ENCODE measurements at regions not wholly inside any gene's neighbourhood (a gene's known extent, or its start where the extent isn't known, plus 50 kb on each side); places are given as distances from the start of the nearest gene placed in this dataset.
"Not testable (repeated sequence)": the region's sequence is repeated elsewhere in the genome, so short reads cannot be mapped to it uniquely, and the experiment has no call there.

DNA sequence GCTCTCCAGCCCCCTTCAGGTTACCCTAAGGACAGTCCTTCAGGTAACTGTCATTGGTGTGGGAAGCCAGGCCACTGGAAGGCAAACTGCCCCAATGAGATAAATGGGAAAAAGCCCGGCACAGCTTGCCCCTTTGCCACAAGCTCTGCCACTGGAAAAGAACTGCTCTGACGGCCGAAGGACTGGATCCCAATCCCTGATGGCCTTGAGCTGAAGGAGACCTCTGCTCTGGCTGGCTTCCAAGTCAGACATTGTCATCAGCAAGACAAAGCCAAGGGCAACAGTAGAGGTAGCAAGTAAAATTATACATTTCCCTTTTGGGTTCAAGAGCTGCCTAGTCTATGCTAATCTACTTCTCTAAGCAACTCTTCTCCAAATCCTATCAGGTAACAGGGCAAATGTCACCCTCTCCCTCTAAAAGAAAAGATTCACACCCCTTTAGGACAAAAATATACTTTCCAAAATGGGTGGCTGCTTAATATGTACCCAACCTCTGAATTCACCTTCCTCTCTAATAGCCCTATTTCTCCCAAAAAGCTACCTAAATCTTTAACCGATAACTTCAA, 145.8 kb downstream of the ADSS2 start:
- TF ChIP-seq TAF1 (IDR thresholded peaks at IDR 0.05; ENCODE audit: borderline replicate concordance, low read depth, low read length): no peak
- DNase-seq (ENCODE audit: insufficient read length) (no peak), FAIRE-seq (no peak)

DNA sequence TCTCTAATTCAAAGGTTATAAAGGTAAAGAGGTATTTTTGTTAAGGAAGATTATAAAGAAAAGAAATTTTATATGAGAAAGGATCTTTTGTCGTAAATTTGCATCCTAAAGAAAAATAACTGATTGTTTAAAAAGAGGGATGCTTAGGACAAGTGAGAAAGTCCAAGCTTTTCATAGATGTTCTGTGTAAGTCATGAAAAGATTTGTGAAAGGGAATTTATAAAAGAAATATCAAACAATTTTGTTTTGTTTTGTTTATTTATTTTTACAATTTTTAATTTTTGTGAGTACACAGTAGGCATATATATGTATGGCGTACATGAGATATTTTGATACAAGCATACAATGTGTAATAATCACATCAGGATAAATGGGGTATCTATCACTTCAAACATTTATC, 145.2 kb downstream of the ADSS2 start:
- FAIRE-seq (no peak), DNase-seq (ENCODE audit: insufficient read length) (no peak)
- no peak for TF ChIP-seq POLR2AphosphoS5 (IDR thresholded peaks at IDR 0.05; ENCODE audit: low read depth, low read length)
- no peak for TF ChIP-seq POLR2A (IDR thresholded peaks at IDR 0.05; ENCODE audit: low read depth, low read length)
- no peak for TF ChIP-seq TAF1 (IDR thresholded peaks at IDR 0.05; ENCODE audit: borderline replicate concordance, low read depth, low read length)

DNA sequence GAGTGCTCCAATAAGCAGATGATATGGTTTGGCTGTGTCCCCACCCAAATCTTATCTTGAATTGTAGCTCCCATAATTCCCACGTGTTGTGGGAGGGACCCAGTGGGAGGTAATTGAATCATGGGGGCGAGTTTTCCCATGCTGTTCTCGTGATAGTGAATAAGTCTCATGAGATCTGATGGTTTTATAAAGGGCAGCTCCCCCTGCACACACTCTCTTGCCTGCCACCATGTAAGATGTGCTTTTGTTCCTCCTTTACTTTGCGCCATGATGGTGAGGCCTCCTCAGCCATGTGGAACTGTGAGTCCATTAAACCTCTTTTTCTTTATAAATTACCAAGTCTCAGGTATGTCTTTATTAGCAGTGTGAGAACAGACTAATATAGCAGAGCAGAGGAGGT, 142.5 kb downstream of the ADSS2 start:
- FAIRE-seq; DNase-seq (ENCODE audit: insufficient read length): not testable (repeated sequence)

DNA sequence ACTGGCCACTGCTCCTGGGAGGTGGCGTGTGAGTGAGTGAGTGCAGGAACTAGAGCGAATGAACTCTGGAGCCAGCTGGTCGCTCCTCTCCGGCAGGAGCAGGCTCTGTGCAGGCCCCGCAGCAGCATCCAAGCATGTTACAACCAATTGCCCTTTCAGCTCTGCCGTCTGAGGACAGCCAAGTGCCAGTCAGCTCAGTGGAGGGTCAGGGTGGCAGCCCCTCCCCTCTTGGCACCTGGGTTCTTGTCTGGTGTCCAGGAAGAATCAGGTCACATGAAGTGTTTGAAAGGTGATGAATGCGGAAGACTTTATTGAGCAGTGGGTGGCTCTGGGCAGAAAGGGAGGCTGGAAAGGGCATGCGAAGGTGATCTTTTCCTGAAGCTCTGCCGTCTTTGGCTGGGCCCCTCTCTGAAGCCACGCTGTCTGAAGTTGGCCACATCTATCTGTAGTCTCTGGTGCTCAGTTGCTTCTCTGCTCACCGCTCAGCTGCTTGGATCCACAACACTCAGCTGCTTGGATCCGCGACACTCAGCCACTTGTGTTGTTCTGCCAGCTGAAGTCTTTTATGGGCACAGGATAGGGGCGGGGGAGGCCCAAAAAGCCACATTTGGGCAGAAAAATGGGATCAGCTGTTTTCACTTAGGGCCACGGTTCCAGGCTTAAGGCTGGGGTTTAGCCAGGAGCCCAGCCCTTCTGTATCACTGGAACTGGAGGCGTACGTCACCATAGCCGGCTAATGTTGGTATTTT, 139.8 kb downstream of the ADSS2 start:
- DNase-seq (ENCODE audit: insufficient read length): no peak
- no peak for TF ChIP-seq POLR2AphosphoS5 (IDR thresholded peaks at IDR 0.05; ENCODE audit: low read depth, low read length)
- TF ChIP-seq TAF1 (IDR thresholded peaks at IDR 0.05; ENCODE audit: borderline replicate concordance, low read depth, low read length): no peak
- TF ChIP-seq POLR2A (IDR thresholded peaks at IDR 0.05; ENCODE audit: low read depth, low read length): no peak
- no peak for FAIRE-seq

DNA sequence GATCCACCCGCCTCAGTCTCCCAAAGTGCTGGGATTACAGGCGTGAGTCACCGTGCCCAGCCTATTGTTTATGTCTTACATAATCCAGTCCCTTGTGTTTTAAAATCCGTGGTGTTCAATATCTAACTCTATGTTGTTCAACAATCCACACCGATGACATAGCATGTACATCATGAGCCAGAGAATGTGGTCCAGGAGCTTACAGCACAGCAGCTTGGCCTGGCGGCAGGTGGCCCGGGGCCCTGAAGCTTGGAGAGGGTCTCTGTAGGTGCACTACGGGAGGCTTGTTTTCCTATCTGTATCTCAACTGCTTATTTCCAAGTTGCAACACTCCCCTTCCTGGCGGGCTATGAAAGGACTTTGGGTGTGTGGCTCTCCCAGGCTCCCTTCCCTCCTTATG, 138.4 kb downstream of the ADSS2 start:
- FAIRE-seq (no peak), DNase-seq (ENCODE audit: insufficient read length) (no peak)
- no peak for TF ChIP-seq POLR2A (IDR thresholded peaks at IDR 0.05; ENCODE audit: low read depth, low read length)
- no peak for TF ChIP-seq POLR2AphosphoS5 (IDR thresholded peaks at IDR 0.05; ENCODE audit: low read depth, low read length)
- TF ChIP-seq TAF1 (IDR thresholded peaks at IDR 0.05; ENCODE audit: borderline replicate concordance, low read depth, low read length): no peak

DNA sequence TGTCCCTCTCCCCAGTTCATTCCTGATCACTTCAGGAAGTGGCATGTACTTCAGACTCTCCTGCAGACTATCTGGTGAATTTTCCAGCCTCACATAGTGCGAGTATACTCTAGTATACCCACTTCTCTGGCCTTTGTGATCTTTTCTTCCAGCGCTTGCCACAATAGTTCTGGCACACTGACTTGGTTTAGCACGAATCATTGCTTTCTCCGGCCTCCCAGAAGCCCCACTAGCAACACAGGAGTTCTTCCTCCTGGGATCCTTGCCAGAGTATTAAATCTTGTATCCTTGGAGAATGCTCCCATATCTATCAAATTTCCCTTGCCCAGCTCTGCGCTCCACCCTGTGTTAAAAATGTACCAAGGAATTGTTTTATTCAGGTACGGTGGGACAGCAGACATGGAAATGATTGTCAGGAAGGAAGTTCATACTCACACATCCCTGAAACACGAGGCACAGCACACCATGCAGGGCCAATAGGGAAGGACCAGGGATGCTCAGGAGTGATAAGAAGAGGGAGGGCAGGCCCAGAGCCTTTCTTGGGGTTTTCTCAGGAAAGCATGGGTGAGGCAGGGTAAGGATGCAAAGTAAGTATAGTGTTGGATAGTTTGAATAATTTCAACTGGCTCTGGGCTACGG, 136.7 kb downstream of the ADSS2 start:
- FAIRE-seq (no peak), DNase-seq (ENCODE audit: insufficient read length) (no peak)
- TF ChIP-seq TAF1 (IDR thresholded peaks at IDR 0.05; ENCODE audit: borderline replicate concordance, low read depth, low read length): no peak
- no peak for TF ChIP-seq POLR2A (IDR thresholded peaks at IDR 0.05; ENCODE audit: low read depth, low read length)
- no peak for TF ChIP-seq POLR2AphosphoS5 (IDR thresholded peaks at IDR 0.05; ENCODE audit: low read depth, low read length)

DNA sequence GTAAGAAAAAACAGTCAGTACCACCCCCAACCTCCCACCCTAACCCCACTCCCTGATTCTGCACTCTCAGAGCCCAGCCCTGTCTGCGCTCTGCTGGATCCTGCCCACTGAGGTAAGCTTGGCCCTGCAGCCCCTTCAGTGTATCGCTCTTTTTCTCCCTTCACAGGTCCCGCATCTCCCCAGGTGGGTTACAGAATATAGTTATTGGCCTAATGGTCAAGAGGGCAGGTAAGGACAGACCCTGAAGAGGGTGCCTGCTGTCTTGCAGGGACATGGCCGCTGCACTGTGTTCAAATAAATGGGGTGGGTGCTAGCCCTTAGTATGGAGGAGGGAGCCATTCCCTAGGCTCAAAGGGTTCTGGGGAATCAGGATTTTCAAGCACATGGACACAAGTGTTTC, 135.7 kb downstream of the ADSS2 start:
- TF ChIP-seq POLR2AphosphoS5 (IDR thresholded peaks at IDR 0.05; ENCODE audit: low read depth, low read length): no peak
- no peak for TF ChIP-seq POLR2A (IDR thresholded peaks at IDR 0.05; ENCODE audit: low read depth, low read length)
- no peak for TF ChIP-seq TAF1 (IDR thresholded peaks at IDR 0.05; ENCODE audit: borderline replicate concordance, low read depth, low read length)
- no peak for FAIRE-seq

DNA sequence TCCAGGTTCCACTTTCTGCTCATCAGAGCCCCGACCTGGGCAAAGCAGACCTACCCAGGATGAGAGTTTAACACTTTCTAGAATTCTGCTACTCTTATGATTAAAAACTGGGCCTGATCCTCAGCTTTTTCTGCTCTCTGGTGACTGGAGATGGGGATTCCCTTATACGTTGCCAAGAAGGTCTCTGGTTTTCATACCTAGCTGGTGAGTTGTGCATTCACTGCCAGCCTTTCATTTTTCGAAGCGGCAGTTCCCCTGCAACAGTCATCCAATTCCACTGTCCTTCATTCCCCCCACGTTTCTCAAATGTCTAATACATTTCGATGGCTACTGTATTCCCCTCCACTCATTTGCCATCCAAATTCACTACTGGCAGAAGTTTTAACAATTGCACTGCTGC, 135.3 kb downstream of the ADSS2 start:
- DNase-seq (ENCODE audit: insufficient read length): no peak
- no peak for TF ChIP-seq POLR2AphosphoS5 (IDR thresholded peaks at IDR 0.05; ENCODE audit: low read depth, low read length)
- TF ChIP-seq TAF1 (IDR thresholded peaks at IDR 0.05; ENCODE audit: borderline replicate concordance, low read depth, low read length): no peak
- no peak for TF ChIP-seq POLR2A (IDR thresholded peaks at IDR 0.05; ENCODE audit: low read depth, low read length)

More for the DNA sequence above, 135.7 kb downstream of the ADSS2 start:
- DNase-seq (ENCODE audit: insufficient read length): no peak

DNA sequence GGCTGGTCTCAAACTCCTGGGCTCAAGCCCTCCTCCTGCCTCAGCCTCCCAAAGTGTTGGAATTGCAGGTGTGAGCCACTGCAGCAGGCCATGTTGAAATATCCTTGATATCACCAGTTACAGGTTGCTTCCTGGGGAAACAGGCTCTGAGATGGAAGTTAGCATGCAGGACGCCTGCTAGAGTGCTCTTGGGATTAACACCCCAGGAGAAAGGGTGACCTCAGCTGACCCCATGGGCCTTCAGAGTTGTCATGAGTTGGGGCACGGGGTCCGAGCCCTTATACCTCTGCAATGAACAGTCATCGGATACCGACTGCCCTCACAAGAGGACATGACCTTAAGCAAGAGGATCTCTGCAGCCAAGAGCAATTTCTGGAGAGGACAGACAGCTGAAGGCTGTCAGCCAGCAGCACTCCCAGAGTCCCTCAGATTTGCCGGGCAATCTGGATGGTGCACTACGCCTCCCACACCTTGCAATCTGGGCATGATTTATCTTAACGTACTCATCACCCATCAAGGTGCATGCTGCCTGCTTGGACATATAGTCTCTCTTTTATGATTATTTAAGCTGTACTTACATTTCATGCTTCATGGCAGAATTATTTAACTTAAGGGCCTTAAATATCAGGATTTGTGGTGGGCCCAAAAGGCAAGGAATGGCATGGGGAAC, 134.6 kb downstream of the ADSS2 start:
- TF ChIP-seq POLR2AphosphoS5 (IDR thresholded peaks at IDR 0.05; ENCODE audit: low read depth, low read length) (no peak), POLR2A (IDR thresholded peaks at IDR 0.05; ENCODE audit: low read depth, low read length) (no peak), TAF1 (IDR thresholded peaks at IDR 0.05; ENCODE audit: borderline replicate concordance, low read depth, low read length) (no peak)
- FAIRE-seq: no peak

More for the DNA sequence above, 135.3 kb downstream of the ADSS2 start:
- no peak for FAIRE-seq

DNA sequence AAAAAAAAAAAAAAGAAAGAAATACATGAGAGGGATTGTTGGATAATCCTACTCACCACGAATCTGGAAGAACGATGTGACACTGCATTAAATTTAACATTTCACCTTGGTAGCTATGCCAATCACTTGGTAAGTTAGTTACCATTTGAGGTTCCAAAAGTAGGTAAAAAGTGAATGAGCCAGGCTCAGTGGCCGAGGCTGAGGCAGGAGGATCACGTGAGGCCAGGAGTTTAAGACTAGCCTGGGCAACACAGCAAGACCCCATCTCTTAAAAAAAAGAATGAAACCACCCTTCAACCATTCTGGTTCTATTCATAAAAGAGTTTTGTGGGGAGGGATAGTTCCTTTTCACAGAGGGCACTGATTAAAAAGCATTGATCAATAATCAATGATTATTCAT, 133.6 kb downstream of the ADSS2 start:
- TF ChIP-seq POLR2AphosphoS5 (IDR thresholded peaks at IDR 0.05; ENCODE audit: low read depth, low read length) (no peak), POLR2A (IDR thresholded peaks at IDR 0.05; ENCODE audit: low read depth, low read length) (no peak), TAF1 (IDR thresholded peaks at IDR 0.05; ENCODE audit: borderline replicate concordance, low read depth, low read length) (no peak)
- DNase-seq (ENCODE audit: insufficient read length): no peak
- no peak for FAIRE-seq

More for the DNA sequence above, 134.6 kb downstream of the ADSS2 start:
- no peak for DNase-seq (ENCODE audit: insufficient read length)

DNA sequence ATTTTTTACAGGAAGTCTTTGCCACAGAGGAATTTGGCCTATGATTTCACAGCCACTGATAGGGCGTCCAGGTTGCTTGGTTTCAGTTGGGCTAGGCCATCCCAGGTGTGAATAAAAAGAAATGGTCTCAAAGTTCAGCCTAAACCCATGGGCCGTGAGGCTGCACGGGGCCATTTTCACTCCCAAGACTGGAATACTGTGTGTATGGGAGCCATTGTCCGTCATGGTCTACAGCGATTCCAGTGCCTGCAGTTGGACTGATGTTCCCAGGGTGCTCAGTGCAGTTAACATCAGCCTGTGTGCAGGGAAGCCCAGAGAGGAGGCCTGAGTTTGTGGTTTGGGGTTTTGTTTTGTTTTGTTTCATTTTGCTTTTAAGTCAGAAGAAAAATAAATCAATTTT, 133.2 kb downstream of the ADSS2 start:
- FAIRE-seq: no peak
- no peak for DNase-seq (ENCODE audit: insufficient read length)
- TF ChIP-seq POLR2A (IDR thresholded peaks at IDR 0.05; ENCODE audit: low read depth, low read length): no peak
- TF ChIP-seq POLR2AphosphoS5 (IDR thresholded peaks at IDR 0.05; ENCODE audit: low read depth, low read length): no peak
- no peak for TF ChIP-seq TAF1 (IDR thresholded peaks at IDR 0.05; ENCODE audit: borderline replicate concordance, low read depth, low read length)
